NCI-H460 (cell line): ENCODE measurements at regions not wholly inside any gene's neighbourhood (a gene's known extent, or its start where the extent isn't known, plus 50 kb on each side); places are given as distances from the start of the nearest gene placed in this dataset.

ENCODE experiments used
- DNase-seq: peaks from one replicate; pipeline ENCODE4 v3.0.0-alpha.2; 2016; ENCODE audit warnings: low read depth; ENCODE audit errors: extremely low read depth

GRCh38 chr2:144163592-144163991 lies 356.3 kb downstream of the ZEB2 start:
- no peak for DNase-seq

DNA sequence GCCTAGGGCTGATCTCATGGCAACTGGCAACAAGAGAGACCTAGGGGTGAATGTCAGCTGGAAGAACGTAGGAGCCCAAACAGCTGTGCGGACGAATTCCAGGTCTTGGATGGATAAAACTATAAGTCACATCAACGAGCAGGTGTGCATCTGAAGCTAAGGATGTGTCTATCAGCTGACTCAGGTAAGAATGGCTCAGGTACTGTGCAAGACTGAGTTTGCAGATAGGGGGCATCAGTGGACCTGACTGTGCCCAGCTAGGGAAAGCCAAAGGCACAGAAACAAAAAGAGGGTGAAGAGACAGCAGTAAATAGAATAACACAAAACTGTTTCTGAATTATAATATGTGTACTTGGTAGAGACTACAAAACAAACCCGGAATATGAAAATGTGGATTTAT lies 357.3 kb downstream of the ZEB2 start:
- DNase-seq = no peak

GRCh38 chr2:144161061-144161460 lies 358.9 kb downstream of the ZEB2 start:
- no peak for DNase-seq

- no peak for DNase-seq
These were observed 360.7 kb downstream of the ZEB2 start for GRCh38 chr2:144159240-144159639.

- no peak for DNase-seq
These were observed 361.8 kb downstream of the ZEB2 start for GRCh38 chr2:144158096-144158495.

DNA sequence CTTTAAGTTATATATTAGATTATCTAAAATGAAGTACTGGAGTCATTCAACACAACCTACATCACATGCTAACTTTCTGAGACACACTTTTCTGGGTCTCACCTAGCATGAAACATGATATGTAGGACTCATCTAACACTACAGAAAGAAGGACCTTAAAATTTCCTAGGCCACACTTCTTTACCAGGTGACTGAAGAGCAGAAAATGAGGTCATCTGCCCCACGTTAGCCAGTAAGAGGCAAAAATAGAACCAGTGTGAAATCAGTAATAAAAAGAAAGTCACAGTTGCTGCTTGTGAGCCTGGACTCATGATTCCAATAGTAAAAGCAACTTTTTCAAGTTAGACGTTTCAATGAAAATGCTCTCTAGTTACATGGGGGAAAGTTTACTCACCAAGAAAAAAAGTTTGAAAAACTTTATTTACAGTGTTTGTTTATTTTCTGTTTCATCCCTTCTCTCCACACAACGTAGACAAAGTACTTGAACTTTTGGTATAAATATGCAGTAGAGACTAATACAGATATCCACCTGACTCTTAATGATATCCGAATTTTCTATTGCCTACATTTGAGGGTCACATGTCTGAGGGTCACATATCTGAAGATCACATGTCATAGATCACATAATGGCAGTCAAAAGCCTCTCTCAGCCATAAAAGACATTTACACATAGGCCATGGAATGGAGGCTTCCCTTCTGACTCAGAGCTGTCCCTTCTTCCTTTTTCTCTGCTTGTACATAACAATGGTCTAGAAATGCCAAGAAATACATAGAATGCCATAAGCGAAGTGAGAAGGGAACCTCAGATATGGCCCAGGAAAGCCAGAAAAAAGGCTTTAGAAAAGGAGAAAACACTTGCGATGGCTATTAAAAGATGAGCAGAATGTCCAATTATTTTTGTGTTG lies 362.9 kb downstream of the ZEB2 start:
- no peak for DNase-seq

DNA sequence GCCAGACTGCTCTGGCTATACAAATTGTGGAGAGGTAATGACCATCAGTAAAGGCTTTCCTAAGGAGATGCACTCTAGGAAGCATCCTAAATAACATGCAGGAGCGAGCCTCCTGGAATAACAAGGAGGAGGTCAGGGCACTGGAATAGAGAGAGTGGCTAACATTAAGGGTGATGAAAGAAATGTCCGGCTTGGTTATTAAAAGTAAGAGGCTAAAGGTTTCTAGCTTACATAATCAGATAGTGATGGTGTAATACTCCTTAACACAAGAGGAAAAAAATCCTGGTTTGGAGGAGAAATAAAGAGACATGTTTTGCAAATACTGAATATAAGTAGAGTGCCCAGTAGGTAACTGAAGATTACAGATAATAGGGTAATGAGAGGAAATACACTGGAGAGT lies 365.7 kb downstream of the ZEB2 start:
- no peak for DNase-seq

- DNase-seq = peak; percentile 12
These were observed 367.1 kb downstream of the ZEB2 start for GRCh38 chr2:144152817-144153271.

DNA sequence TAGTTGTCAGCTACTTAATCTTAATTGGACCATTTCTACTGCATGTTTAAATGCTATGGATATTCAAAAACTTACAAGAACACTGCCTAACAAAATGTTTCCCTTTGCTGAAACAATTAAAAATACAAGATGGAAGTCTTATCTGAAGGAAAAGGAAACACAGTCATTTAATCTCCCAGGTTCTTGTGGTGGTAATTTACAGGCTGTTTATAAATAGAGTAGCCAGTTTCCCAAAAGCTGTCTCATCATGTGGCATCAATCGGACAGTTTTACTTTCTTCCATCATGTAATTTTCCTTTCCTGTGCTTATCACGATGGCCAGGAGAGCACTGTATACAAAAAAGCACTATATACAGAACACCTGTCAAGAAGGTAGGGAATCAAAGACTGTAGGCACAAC lies 368.1 kb downstream of the ZEB2 start:
- no peak for DNase-seq

DNA sequence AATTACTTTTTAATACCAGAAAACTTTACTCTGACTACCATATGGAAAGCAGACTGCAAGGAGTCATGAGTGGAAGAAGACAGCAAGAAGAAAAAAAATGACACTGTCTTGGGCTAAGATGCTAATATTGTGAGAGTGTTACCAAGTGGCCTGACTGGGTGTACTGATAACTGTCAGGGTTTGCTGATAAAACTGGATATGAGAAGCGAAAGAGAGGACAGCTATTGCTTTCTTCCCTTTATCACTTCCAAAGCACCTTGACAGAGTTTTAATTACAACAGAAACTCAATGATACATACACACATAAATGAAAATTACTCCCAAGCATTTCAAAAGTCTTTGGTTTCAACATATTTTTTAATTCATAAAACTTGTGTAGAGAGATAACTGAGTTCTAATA lies 368.5 kb downstream of the ZEB2 start:
- no peak for DNase-seq

- no peak for DNase-seq
These were observed 372.6 kb downstream of the ZEB2 start for GRCh38 chr2:144147356-144147755.

- DNase-seq = no peak
These were observed 373.0 kb downstream of the ZEB2 start for GRCh38 chr2:144146876-144147275.

DNA sequence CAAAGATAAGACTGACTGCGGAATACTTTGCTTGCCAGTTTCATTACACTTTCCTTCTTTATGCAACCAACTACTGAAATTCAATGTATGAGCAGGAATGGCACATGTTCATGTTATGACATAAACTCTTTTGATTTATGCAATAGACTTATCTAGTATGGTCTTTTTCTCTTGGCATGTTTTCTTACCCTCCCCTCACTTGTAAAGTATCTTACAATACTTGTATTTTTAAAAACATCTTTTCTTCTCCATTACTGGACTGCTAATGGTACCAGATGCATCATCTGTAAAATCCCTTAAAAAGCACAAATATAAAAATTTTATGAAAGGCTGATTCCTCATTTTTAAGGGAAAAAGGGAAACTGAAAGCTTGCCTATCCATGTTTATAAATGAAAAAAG lies 373.8 kb downstream of the ZEB2 start:
- DNase-seq = no peak

- no peak for DNase-seq
These were observed 376.4 kb downstream of the ZEB2 start for GRCh38 chr2:144143294-144144151.

DNA sequence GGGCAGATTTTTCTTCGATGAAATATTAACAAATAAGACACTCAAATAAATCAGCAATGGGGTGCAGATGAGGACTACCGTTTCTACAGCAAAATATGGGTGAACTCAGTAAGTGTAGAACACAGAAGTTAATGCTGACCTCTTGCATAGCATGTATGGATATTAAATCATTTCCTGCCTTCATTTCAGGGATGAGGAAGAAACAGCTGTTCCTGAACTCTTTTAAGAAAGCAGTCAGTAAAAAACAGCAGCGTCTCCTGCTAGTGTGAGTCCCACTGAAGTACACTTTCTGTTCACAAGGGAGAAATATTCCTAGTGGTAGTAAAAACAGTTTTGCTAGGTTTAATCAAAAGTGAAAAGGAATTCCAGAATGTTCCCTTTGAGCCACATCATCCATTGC lies 379.0 kb downstream of the ZEB2 start:
- no peak for DNase-seq

DNA sequence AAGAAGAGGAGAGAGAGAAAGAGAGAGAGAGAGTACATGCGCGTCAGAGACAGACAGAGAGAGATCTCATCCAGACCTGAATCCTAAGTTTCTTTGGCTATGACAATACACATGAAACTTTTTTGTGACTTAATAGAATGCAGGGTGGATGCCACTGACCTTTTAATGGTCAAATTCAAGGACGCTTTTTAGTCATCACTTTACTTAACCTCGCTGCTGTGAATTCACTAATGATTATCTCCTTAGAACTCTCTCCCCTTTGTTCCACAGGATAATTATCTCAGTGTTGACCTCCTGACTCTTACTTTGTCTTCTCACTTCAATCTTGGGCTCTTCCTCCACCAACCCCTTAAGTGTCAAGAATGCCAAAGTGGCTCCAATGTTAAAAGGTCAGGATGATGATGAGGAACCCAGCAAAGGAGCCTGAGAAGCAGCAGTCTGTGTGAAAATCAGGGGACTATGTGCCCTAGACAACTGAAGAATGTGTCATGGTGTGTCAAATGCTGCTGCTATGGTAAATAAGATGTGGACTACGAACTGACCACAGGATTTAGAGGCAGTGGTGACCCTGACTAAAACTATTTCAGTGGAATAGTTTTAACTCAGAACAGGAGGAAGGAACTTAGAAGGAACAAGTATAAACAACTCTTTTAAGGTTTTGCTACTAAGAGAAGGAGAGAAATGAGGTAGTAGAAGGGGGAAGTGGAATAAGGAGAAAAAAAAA lies 382.1 kb downstream of the ZEB2 start:
- no peak for DNase-seq

GRCh38 chr2:144137272-144137671 lies 382.6 kb downstream of the ZEB2 start:
- no peak for DNase-seq

GRCh38 chr2:144136297-144137010 lies 383.5 kb downstream of the ZEB2 start:
- no peak for DNase-seq

DNA sequence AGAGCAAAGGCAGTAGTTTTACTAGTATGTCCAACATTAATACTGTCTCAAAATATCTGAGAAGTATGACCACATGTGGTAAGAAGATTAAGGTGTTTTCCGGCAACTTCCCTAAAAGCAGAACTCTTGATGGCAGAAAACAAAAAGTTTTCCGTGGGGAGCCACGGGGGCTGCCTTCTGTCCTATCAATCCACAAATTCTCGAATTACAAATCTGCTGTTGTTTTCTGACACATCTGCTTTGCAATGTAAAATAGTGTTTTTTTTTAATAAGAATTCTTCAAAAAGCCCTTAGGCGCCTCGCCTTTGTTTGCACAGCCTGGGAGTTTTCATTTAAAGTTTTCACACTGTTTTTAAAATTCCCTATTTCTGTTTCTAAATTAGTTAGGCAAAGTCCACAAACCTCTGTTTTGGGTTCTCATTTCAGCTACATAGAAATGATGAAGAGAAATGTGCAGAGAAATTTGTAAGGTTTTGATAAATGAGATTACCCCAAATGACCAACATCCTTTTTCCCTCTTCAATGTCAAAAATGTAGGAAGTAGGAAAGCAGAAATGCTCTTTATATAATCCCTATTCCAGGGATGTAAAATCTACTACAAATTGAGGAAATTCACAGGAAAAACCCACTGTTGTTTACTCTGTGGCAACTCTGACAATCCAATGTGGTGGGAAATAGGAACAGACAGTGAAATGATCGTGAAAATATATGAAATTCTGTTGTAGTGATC lies 385.8 kb downstream of the ZEB2 start:
- DNase-seq = no peak

GRCh38 chr2:144132357-144132756 lies 387.6 kb downstream of the ZEB2 start:
- DNase-seq = no peak
